Osteocyte (in vitro differentiated cells): ENCODE measurements at regions not wholly inside any gene's neighbourhood (a gene's known extent, or its start where the extent isn't known, plus 50 kb on each side); places are given as distances from the start of the nearest gene placed in this dataset.
A peak's percentile ranks its signal among the peaks of the same experiment; 100 is the strongest.

ENCODE experiments used
- DNase-seq: peaks from one replicate; pipeline ENCODE4 v3.0.0; 2021; ENCODE audit warnings: mixed read lengths; ENCODE audit not compliant: unreplicated experiment; ENCODE audit errors: extremely low spot score
- H3K27ac Mint-ChIP-seq: one replicate; pipeline ENCODE4 v1.8.0; 2021; ENCODE audit warnings: mild to moderate bottlenecking, mixed read lengths; ENCODE audit not compliant: unreplicated experiment
- H3K27me3 Mint-ChIP-seq: one replicate; pipeline ENCODE4 v1.8.0; 2021; ENCODE audit warnings: mixed read lengths; ENCODE audit not compliant: unreplicated experiment
- H3K36me3 Mint-ChIP-seq: one replicate; pipeline ENCODE4 v1.8.0; 2021; ENCODE audit warnings: mixed read lengths; ENCODE audit not compliant: unreplicated experiment
- H3K4me1 Mint-ChIP-seq: one replicate; pipeline ENCODE4 v1.8.0; 2021; ENCODE audit warnings: mixed read lengths; ENCODE audit not compliant: unreplicated experiment
- H3K4me3 Mint-ChIP-seq: one replicate; pipeline ENCODE4 v1.8.0; 2021; ENCODE audit warnings: mild to moderate bottlenecking, moderate library complexity, mixed read lengths; ENCODE audit not compliant: unreplicated experiment
- H3K9me3 Mint-ChIP-seq: one replicate; pipeline ENCODE4 v1.8.0; 2021; ENCODE audit warnings: mixed read lengths; ENCODE audit not compliant: unreplicated experiment
- CTCF ChIP-seq: fragments of 200-600 bp; sonication (generic); IDR thresholded peaks from 2 replicates; pipeline ENCODE4 v1.5.0; 2021; ENCODE audit warnings: antibody characterized with exemption, mild to moderate bottlenecking, moderate library complexity

GRCh38 chr7:85830982-85831381 lies 644.1 kb upstream of the SEMA3D start:
- TF ChIP-seq CTCF, result no peak
- no peaks in the 10 kb centered on the region for H3K27me3 Mint-ChIP-seq
- no peak for DNase-seq
- H3K4me3 Mint-ChIP-seq, result no peak overlapping the region
- H3K36me3 Mint-ChIP-seq, result no peaks in the 10 kb centered on the region
- H3K27ac Mint-ChIP-seq, result no peak overlapping the region
- H3K9me3 Mint-ChIP-seq, result peaks cover 4% of the 10 kb centered on the region
- peaks cover 25% of the 10 kb centered on the region for H3K4me1 Mint-ChIP-seq

- no peaks in the 10 kb centered on the region for H3K27me3 Mint-ChIP-seq
- H3K4me1 Mint-ChIP-seq, result peaks cover 25% of the 10 kb centered on the region
- H3K36me3 Mint-ChIP-seq, result no peaks in the 10 kb centered on the region
- no peak overlapping the region for H3K4me3 Mint-ChIP-seq
- TF ChIP-seq CTCF, result peak; percentile 71
- no peak for DNase-seq
- peaks cover 4% of the 10 kb centered on the region for H3K9me3 Mint-ChIP-seq
- no peak overlapping the region for H3K27ac Mint-ChIP-seq
Observed at GRCh38 chr7:85829817-85830432, 643.1 kb upstream of the SEMA3D start.

- no peak for TF ChIP-seq CTCF
- H3K4me1 Mint-ChIP-seq, result peaks cover 25% of the 10 kb centered on the region
- no peaks in the 10 kb centered on the region for H3K27me3 Mint-ChIP-seq
- no peaks in the 10 kb centered on the region for H3K36me3 Mint-ChIP-seq
- H3K9me3 Mint-ChIP-seq, result peaks cover under 1% of the 10 kb centered on the region
- no peak for DNase-seq
- no peak overlapping the region for H3K4me3 Mint-ChIP-seq
- no peak overlapping the region for H3K27ac Mint-ChIP-seq
Observed at GRCh38 chr7:85829176-85829575, 642.3 kb upstream of the SEMA3D start.

- H3K4me3 Mint-ChIP-seq, result no peak overlapping the region
- H3K27me3 Mint-ChIP-seq, result no peaks in the 10 kb centered on the region
- peaks cover 25% of the 10 kb centered on the region for H3K4me1 Mint-ChIP-seq
- TF ChIP-seq CTCF, result no peak
- no peaks in the 10 kb centered on the region for H3K9me3 Mint-ChIP-seq
- DNase-seq, result no peak
- no peak overlapping the region for H3K27ac Mint-ChIP-seq
- H3K36me3 Mint-ChIP-seq, result no peaks in the 10 kb centered on the region
Observed at GRCh38 chr7:85828614-85829013, 641.8 kb upstream of the SEMA3D start.

GRCh38 chr7:85823396-85824080 lies 636.7 kb upstream of the SEMA3D start:
- H3K9me3 Mint-ChIP-seq, result no peaks in the 10 kb centered on the region
- no peak for DNase-seq
- no peaks in the 10 kb centered on the region for H3K36me3 Mint-ChIP-seq
- no peak for TF ChIP-seq CTCF
- peaks cover 4% of the 10 kb centered on the region for H3K4me1 Mint-ChIP-seq
- no peak overlapping the region for H3K4me3 Mint-ChIP-seq
- no peaks in the 10 kb centered on the region for H3K27me3 Mint-ChIP-seq
- H3K27ac Mint-ChIP-seq, result no peak overlapping the region
